Kidney (tissue), 13 donors: ENCODE measurements at regions not wholly inside any gene's neighbourhood (a gene's known extent, or its start where the extent isn't known, plus 50 kb on each side); places are given as distances from the start of the nearest gene placed in this dataset.

Experiments
- DNase-seq, 5 donors: peaks; one replicate each; pipeline ENCODE4 v3.0.0-alpha.2; 2013 to 2020
- FAIRE-seq: peaks from 2 replicates; lab custom pipeline; 2012; peaks lifted over from hg19 to GRCh38; lab: Jason Lieb, UNC
- H3K27ac ChIP-seq, 2 donors: one replicate each; pipeline ENCODE4 v1.7.0; 2013; ENCODE audit warnings: low read depth in 2 of 2, low read length in 2 of 2, inconsistent platforms in 1 of 2
- H3K27me3 ChIP-seq: one replicate; pipeline ENCODE4 v1.7.1; 2013; ENCODE audit warnings: low read length, inconsistent platforms; ENCODE audit not compliant: control insufficient read depth, insufficient read depth
- H3K36me3 ChIP-seq, 3 donors: one replicate each; pipeline versions ENCODE4 v1.7.0 to v1.7.1; 2013; ENCODE audit warnings: low read length in 3 of 3, control low read depth in 1 of 3, inconsistent platforms in 1 of 3; ENCODE audit not compliant: insufficient read depth in 3 of 3, control insufficient read depth in 2 of 3
- H3K4me1 ChIP-seq, 3 donors: one replicate each; pipeline versions ENCODE4 v1.7.0 to v1.7.1; 2013; ENCODE audit warnings: low read length in 3 of 3, inconsistent platforms in 1 of 3, low read depth in 1 of 3; ENCODE audit not compliant: control insufficient read depth in 2 of 3, insufficient read depth in 2 of 3
- H3K4me3 ChIP-seq, 3 donors: one replicate each; pipeline versions ENCODE4 v1.7.0 to v1.8.1; 2013; ENCODE audit warnings: low read length in 3 of 3, control low read depth in 1 of 3, inconsistent platforms in 1 of 3
- H3K9ac ChIP-seq, 3 donors: one replicate each; pipeline versions ENCODE4 v1.7.0 to v1.7.1; 2013; ENCODE audit warnings: low read length in 3 of 3, control low read depth in 1 of 3, inconsistent platforms in 1 of 3
- H3K9me3 ChIP-seq, 3 donors: one replicate each; pipeline versions ENCODE4 v1.7.0 to v1.7.1; 2013; ENCODE audit warnings: low read length in 3 of 3, control low read depth in 1 of 3, inconsistent platforms in 1 of 3; ENCODE audit not compliant: control insufficient read depth in 2 of 3, insufficient read depth in 1 of 3
- intact Hi-C: fragments of 100-400 bp; cut with DNase I; formaldehyde crosslinking; loops from one replicate; pipeline ENCODE4 v1.11.1; 2022
- TF ChIP-seq, protein P1 (sequence below): IDR thresholded peaks from 3 replicates; pipeline ENCODE4 v1.5.1; 2012; ENCODE audit warnings: mild to moderate bottlenecking, moderate library complexity, borderline replicate concordance; ENCODE audit not compliant: insufficient read depth; ENCODE audit errors: extremely low read depth
- donor health status: control.
- donor health status: control.
- donor health status: control.
- donor health status: control.
- donor health status: control.
- donor health status: DM: yes; HTN: yes; CAD: no.
- donor health status: Normal renal cell carcinoma (clear cell type).

DNA sequence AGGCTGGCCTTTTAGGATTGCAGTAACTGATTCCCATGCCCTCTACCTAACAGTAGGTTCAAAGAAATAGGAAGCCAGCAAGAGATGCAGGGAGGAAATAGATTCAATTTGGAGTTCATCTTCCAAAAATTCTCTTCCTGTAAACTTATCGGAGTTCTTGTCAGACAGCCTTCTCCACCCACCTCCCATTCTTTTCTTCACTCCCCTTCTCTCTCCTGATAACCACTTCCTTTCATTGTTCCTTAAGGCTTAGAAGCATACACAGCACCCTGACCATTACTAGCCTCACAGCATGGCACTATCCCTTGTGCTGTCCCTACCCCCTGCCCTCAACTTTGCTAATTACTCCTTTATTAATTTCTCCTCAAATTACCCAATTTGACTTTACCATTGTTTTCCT, 130.4 kb upstream of the ADAMTS9 start:
- DNase-seq (no peak), FAIRE-seq (no peak)
- Histone ChIP-seq H3K4me3 (no peak overlapping the region), H3K36me3 (no peaks in the 10 kb centered on the region), H3K27ac (no peak overlapping the region), H3K4me1 (peaks cover 0 to 7% (median 0%) of the 10 kb centered on the region in 3 donors), H3K9me3 (no peaks in the 10 kb centered on the region), H3K27me3 (no peaks in the 10 kb centered on the region), H3K9ac (no peak overlapping the region)
- TF ChIP-seq, protein P1, sequence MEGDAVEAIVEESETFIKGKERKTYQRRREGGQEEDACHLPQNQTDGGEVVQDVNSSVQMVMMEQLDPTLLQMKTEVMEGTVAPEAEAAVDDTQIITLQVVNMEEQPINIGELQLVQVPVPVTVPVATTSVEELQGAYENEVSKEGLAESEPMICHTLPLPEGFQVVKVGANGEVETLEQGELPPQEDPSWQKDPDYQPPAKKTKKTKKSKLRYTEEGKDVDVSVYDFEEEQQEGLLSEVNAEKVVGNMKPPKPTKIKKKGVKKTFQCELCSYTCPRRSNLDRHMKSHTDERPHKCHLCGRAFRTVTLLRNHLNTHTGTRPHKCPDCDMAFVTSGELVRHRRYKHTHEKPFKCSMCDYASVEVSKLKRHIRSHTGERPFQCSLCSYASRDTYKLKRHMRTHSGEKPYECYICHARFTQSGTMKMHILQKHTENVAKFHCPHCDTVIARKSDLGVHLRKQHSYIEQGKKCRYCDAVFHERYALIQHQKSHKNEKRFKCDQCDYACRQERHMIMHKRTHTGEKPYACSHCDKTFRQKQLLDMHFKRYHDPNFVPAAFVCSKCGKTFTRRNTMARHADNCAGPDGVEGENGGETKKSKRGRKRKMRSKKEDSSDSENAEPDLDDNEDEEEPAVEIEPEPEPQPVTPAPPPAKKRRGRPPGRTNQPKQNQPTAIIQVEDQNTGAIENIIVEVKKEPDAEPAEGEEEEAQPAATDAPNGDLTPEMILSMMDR: no peak
- intact Hi-C loops: loop anchor here (5.0 to 10.0 kb wide), 2 partner anchors 83 to 94 kb away; no protein-coding TSS in a partner anchor

DNA sequence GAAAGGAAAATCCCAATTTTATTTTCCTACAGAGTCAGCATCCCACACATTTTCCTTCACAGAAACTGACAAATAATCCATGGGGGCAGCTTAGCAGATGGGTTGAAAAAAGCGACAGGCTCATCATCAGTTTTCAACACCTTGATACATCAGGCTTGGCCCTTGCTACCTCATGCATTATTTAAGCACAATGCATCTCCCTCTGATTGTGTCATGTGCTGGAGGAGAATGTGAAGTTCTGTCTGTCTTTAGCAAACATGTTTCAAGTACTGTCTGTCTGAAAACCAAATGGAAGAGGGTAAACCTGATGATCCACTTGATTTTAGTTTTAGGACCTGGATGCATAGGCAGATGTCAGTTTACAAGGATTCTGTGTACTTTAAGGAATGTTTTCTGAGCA, 128.6 kb upstream of the ADAMTS9 start:
- Histone ChIP-seq H3K27me3 (no peaks in the 10 kb centered on the region), H3K9me3 (no peaks in the 10 kb centered on the region), H3K4me3 (no peak overlapping the region), H3K4me1 (peaks cover 0 to 7% (median 0%) of the 10 kb centered on the region in 3 donors), H3K27ac (no peak overlapping the region), H3K9ac (no peak overlapping the region), H3K36me3 (peaks cover 0 to 4% (median 0%) of the 10 kb centered on the region in 3 donors)
- DNase-seq: no peak
- intact Hi-C loops: loop anchor here (5.0 to 10.0 kb wide), 2 partner anchors 82 to 96 kb away; no protein-coding TSS in a partner anchor
- TF ChIP-seq, protein P1: no peak
- FAIRE-seq: no peak

DNA sequence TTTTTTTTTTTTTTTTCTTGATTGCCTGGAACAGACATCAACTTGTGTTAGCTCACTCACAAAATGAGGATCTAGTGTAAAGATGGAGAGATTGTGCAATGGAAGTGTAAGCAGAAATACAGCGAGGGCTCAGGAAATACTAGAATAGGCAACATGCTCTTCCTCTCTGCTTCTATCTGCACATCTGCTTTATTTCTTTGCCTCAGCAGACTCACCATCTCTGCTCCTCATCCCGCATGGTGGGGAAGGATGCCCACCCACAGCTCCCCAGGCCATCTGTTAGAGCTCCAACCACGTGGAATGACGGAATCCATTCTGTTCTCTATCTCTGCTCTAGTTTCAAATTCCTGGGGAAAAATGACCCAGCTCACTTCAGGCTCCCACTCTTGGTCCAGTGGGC, 128.0 kb upstream of the ADAMTS9 start:
- intact Hi-C loops: loop anchor here (5.0 to 10.0 kb wide), 2 partner anchors 81 to 97 kb away; no protein-coding TSS in a partner anchor
- H3K27ac ChIP-seq: no peak overlapping the region
- H3K4me1 ChIP-seq: peaks cover 0 to 7% (median 0%) of the 10 kb centered on the region in 3 donors
- no peaks in the 10 kb centered on the region for H3K9me3 ChIP-seq
- no peaks in the 10 kb centered on the region for H3K27me3 ChIP-seq
- TF ChIP-seq, protein P1: no peak
- peaks cover 0 to 8% (median 0%) of the 10 kb centered on the region in 3 donors for H3K36me3 ChIP-seq
- no peak overlapping the region for H3K9ac ChIP-seq
- H3K4me3 ChIP-seq: no peak overlapping the region
- peak in 2 of 5 donors; percentile 24 to 26 for DNase-seq
- no peak for FAIRE-seq
